ENCODE measurements at regions not wholly inside any gene's neighbourhood (a gene's known extent, or its start where the extent isn't known, plus 50 kb on each side); places are given as distances from the start of the nearest gene placed in this dataset.

GRCh38 chr14:101351769-101352168 lies 209.5 kb upstream of the DIO3 start:
- H3K79me2 ChIP-seq (ENCODE audit: low read length), result no peaks in the 10 kb centered on the region
- H2AFZ ChIP-seq (ENCODE audit: low read length), result no peak overlapping the region
- no peaks in the 10 kb centered on the region for H3K36me3 ChIP-seq (replicated peaks; ENCODE audit: insufficient read depth, low read length)

GRCh38 chr14:101352567-101352966 lies 208.7 kb upstream of the DIO3 start:
- no peak for DNase-seq
- H3K4me1 ChIP-seq (ENCODE audit: low read length), result no peaks in the 10 kb centered on the region
- no peak overlapping the region for H3K9ac ChIP-seq (ENCODE audit: low read length)
- H3K27ac ChIP-seq (ENCODE audit: low read length), result no peak overlapping the region
- H3K36me3 ChIP-seq (replicated peaks; ENCODE audit: insufficient read depth, low read length), result no peaks in the 10 kb centered on the region
- no peaks in the 10 kb centered on the region for H4K20me1 ChIP-seq (ENCODE audit: insufficient read depth, low read length)
- TF ChIP-seq EZH2 (optimal IDR thresholded peaks at IDR 0.05; ENCODE audit: low read depth, low read length), result no peak
- no peaks in the 10 kb centered on the region for H3K9me3 ChIP-seq (replicated peaks; ENCODE audit: insufficient read depth, low read length)
- H3F3A ChIP-seq (ENCODE audit: insufficient read depth, low read length), result no peaks in the 10 kb centered on the region
- H3K9me2 ChIP-seq (replicated peaks; ENCODE audit: insufficient read depth, low read length), result no peaks in the 10 kb centered on the region
- no peaks in the 10 kb centered on the region for H3K79me2 ChIP-seq (ENCODE audit: low read length)
- no peak overlapping the region for H3K4me3 ChIP-seq (ENCODE audit: low read length)
- H3K27me3 ChIP-seq (replicated peaks; ENCODE audit: insufficient read depth, low read length), result no peaks in the 10 kb centered on the region; the same call in 1 of the 2 replicates
- no peak overlapping the region for H3K4me2 ChIP-seq (ENCODE audit: low read depth, low read length)
- no peak overlapping the region for H2AFZ ChIP-seq (ENCODE audit: low read length)

More at GRCh38 chr14:101351769-101352168, 209.5 kb upstream of the DIO3 start:
- H3K27ac ChIP-seq (ENCODE audit: low read length), result no peak overlapping the region
- H3K4me2 ChIP-seq (ENCODE audit: low read depth, low read length), result no peak overlapping the region
- H3K9me3 ChIP-seq (replicated peaks; ENCODE audit: insufficient read depth, low read length), result no peaks in the 10 kb centered on the region
- H3K4me1 ChIP-seq (ENCODE audit: low read length), result no peaks in the 10 kb centered on the region
- no peaks in the 10 kb centered on the region; the same call in 1 of the 2 replicates for H3K27me3 ChIP-seq (replicated peaks; ENCODE audit: insufficient read depth, low read length)
- H3K9ac ChIP-seq (ENCODE audit: low read length), result no peak overlapping the region
- no peaks in the 10 kb centered on the region for H3F3A ChIP-seq (ENCODE audit: insufficient read depth, low read length)
- no peak for TF ChIP-seq EZH2phosphoT487 (IDR thresholded peaks at IDR 0.05; ENCODE audit: low read length)
- no peak for TF ChIP-seq EZH2 (optimal IDR thresholded peaks at IDR 0.05; ENCODE audit: low read depth, low read length)
- no peak for TF ChIP-seq CTCF (IDR thresholded peaks at IDR 0.05; ENCODE audit: low read length)
- DNase-seq, result no peak
- H3K9me2 ChIP-seq (replicated peaks; ENCODE audit: insufficient read depth, low read length), result no peaks in the 10 kb centered on the region
- no peaks in the 10 kb centered on the region for H4K20me1 ChIP-seq (ENCODE audit: insufficient read depth, low read length)
- H3K4me3 ChIP-seq (ENCODE audit: low read length), result no peak overlapping the region

GRCh38 chr14:101353422-101353821 lies 207.9 kb upstream of the DIO3 start:
- Histone ChIP-seq H3K27me3 (replicated peaks; ENCODE audit: insufficient read depth, low read length) (no peaks in the 10 kb centered on the region; the same call in 1 of the 2 replicates), H3K4me3 (ENCODE audit: low read length) (no peak overlapping the region), H3K27ac (ENCODE audit: low read length) (no peak overlapping the region), H3K79me2 (ENCODE audit: low read length) (no peaks in the 10 kb centered on the region), H3K4me2 (ENCODE audit: low read depth, low read length) (no peak overlapping the region), H3K9me3 (replicated peaks; ENCODE audit: insufficient read depth, low read length) (no peaks in the 10 kb centered on the region), H4K20me1 (ENCODE audit: insufficient read depth, low read length) (no peaks in the 10 kb centered on the region), H3K36me3 (replicated peaks; ENCODE audit: insufficient read depth, low read length) (no peaks in the 10 kb centered on the region), H3K9me2 (replicated peaks; ENCODE audit: insufficient read depth, low read length) (no peaks in the 10 kb centered on the region), H2AFZ (ENCODE audit: low read length) (no peak overlapping the region), H3F3A (ENCODE audit: insufficient read depth, low read length) (no peaks in the 10 kb centered on the region), H3K4me1 (ENCODE audit: low read length) (no peaks in the 10 kb centered on the region), H3K9ac (ENCODE audit: low read length) (no peak overlapping the region)
- TF ChIP-seq CTCF (IDR thresholded peaks at IDR 0.05; ENCODE audit: low read length) (no peak), EZH2 (optimal IDR thresholded peaks at IDR 0.05; ENCODE audit: low read depth, low read length) (no peak)
- no peak for DNase-seq

GRCh38 chr14:101354726-101355125 lies 206.6 kb upstream of the DIO3 start:
- Histone ChIP-seq H3K4me2 (ENCODE audit: low read depth, low read length) (no peak overlapping the region), H3K4me3 (ENCODE audit: low read length) (no peak overlapping the region), H3K9me2 (replicated peaks; ENCODE audit: insufficient read depth, low read length) (no peaks in the 10 kb centered on the region), H3F3A (ENCODE audit: insufficient read depth, low read length) (no peaks in the 10 kb centered on the region), H2AFZ (ENCODE audit: low read length) (no peak overlapping the region), H3K9ac (ENCODE audit: low read length) (no peak overlapping the region), H4K20me1 (ENCODE audit: insufficient read depth, low read length) (no peaks in the 10 kb centered on the region), H3K79me2 (ENCODE audit: low read length) (no peaks in the 10 kb centered on the region), H3K9me3 (replicated peaks; ENCODE audit: insufficient read depth, low read length) (no peaks in the 10 kb centered on the region), H3K27me3 (replicated peaks; ENCODE audit: insufficient read depth, low read length) (peaks cover 4% of the 10 kb centered on the region), H3K36me3 (replicated peaks; ENCODE audit: insufficient read depth, low read length) (no peaks in the 10 kb centered on the region), H3K4me1 (ENCODE audit: low read length) (no peaks in the 10 kb centered on the region), H3K27ac (ENCODE audit: low read length) (no peak overlapping the region)
- TF ChIP-seq CTCF (IDR thresholded peaks at IDR 0.05; ENCODE audit: low read length) (no peak), EZH2 (optimal IDR thresholded peaks at IDR 0.05; ENCODE audit: low read depth, low read length) (no peak), EZH2phosphoT487 (IDR thresholded peaks at IDR 0.05; ENCODE audit: low read length) (no peak)
- no peak for DNase-seq

Data from MM.1S (cell line).